OCI-LY3 (cell line): ENCODE measurements at regions not wholly inside any gene's neighbourhood (a gene's known extent, or its start where the extent isn't known, plus 50 kb on each side); places are given as distances from the start of the nearest gene placed in this dataset.

Experiments used
- H2AFZ ChIP-seq: fragments of 200-600, 300-600 bp; shearing (Covaris generic); 2 replicates; pipeline ENCODE4 v1.6.0; 2014; ENCODE audit warnings: antibody characterized with exemption, low read depth, low read length
- H3K27ac ChIP-seq: fragments of 200-600, 300-600 bp; sonication (generic); 2 replicates; pipeline ENCODE4 v1.5.1; 2014; ENCODE audit warnings: mild to moderate bottlenecking, low read length, moderate library complexity, mixed read lengths
- H3K27me3 ChIP-seq: fragments of 200-600, 300-600 bp; sonication (generic); 2 replicates; pipeline ENCODE4 v1.6.1; 2014; ENCODE audit warnings: low read depth, low read length, mixed read lengths
- H3K36me3 ChIP-seq: fragments of 200-600, 300-600 bp; sonication (generic); replicated peaks from 2 replicates; pipeline ENCODE3; 2014; ENCODE audit warnings: low read depth, low read length, mixed read lengths
- H3K4me1 ChIP-seq: fragments of 300-600, 200-600 bp; sonication (generic); 2 replicates; pipeline ENCODE4 v1.6.1; 2014; ENCODE audit warnings: low read length, mixed read lengths
- H3K4me2 ChIP-seq: fragments of 200-600, 300-600 bp; sonication (generic); 2 replicates; pipeline ENCODE4 v1.6.1; 2014; ENCODE audit warnings: low read length, mixed read lengths
- H3K4me3 ChIP-seq: fragments of 300-600, 200-600 bp; sonication (generic); 2 replicates; pipeline ENCODE4 v1.5.1; 2014; ENCODE audit warnings: antibody characterized with exemption, mild to moderate bottlenecking, low read length, moderate library complexity
- H3K79me2 ChIP-seq: fragments of 300-600, 200-600 bp; shearing (Covaris generic); 2 replicates; pipeline ENCODE4 v1.6.1; 2014; ENCODE audit warnings: mild to moderate bottlenecking, low read length, mixed read lengths
- H3K9ac ChIP-seq: fragments of 300-600, 200-600 bp; shearing (Covaris generic); 2 replicates; pipeline ENCODE4 v1.6.0; 2014; ENCODE audit warnings: mild to moderate bottlenecking, low read length, moderate library complexity
- H3K9me3 ChIP-seq: fragments of 200-600, 300-600 bp; shearing (Covaris generic); 2 replicates; pipeline ENCODE4 v1.6.1; 2014; ENCODE audit warnings: low read length, mixed read lengths; ENCODE audit not compliant: insufficient read depth
- H4K20me1 ChIP-seq: fragments of 200-600, 300-600 bp; sonication (generic); 2 replicates; pipeline ENCODE4 v1.6.1; 2016; ENCODE audit warnings: low read length, mixed read lengths; ENCODE audit not compliant: insufficient read depth
- EZH2phosphoT487 ChIP-seq: fragments of 200-600 bp; shearing (Covaris generic); IDR thresholded peaks from 2 replicates; pipeline ENCODE4 v1.6.1; 2018; ENCODE audit warnings: antibody characterized with exemption, mixed run types, low read depth
- TF ChIP-seq, protein P1 (sequence below): fragments of 200-600, 300-600 bp; sonication (generic); IDR thresholded peaks from 2 replicates; pipeline ENCODE4 v1.5.1; 2014; ENCODE audit warnings: antibody characterized with exemption, low read length, low read depth

DNA sequence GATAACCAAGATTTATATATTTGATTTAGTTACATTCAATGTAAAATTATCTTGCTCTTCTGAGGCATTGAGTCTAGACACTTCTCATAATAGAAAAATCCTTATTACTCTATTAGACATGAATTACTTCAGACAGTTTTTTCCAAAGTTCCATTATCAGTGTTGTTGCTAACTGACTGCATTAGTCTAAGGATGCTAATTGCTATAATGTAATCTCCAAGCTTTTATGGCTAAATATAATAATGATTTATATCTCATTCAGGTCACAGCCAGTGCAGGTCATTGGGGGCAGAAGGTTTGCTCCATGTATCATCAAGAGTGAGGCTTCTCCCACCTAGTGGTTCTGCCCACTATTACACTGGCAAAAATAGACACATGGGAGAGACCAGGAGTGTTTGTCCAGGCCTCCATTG lies 377.2 kb upstream of the DDI1 start:
- no peaks in the 10 kb centered on the region for H3K27me3 ChIP-seq
- H3K9me3 ChIP-seq = no peaks in the 10 kb centered on the region
- peaks cover 12% of the 10 kb centered on the region for H3K4me1 ChIP-seq
- H3K4me2 ChIP-seq = no peak overlapping the region
- H4K20me1 ChIP-seq = no peaks in the 10 kb centered on the region
- TF ChIP-seq EZH2phosphoT487 = no peak
- TF ChIP-seq, protein P1, sequence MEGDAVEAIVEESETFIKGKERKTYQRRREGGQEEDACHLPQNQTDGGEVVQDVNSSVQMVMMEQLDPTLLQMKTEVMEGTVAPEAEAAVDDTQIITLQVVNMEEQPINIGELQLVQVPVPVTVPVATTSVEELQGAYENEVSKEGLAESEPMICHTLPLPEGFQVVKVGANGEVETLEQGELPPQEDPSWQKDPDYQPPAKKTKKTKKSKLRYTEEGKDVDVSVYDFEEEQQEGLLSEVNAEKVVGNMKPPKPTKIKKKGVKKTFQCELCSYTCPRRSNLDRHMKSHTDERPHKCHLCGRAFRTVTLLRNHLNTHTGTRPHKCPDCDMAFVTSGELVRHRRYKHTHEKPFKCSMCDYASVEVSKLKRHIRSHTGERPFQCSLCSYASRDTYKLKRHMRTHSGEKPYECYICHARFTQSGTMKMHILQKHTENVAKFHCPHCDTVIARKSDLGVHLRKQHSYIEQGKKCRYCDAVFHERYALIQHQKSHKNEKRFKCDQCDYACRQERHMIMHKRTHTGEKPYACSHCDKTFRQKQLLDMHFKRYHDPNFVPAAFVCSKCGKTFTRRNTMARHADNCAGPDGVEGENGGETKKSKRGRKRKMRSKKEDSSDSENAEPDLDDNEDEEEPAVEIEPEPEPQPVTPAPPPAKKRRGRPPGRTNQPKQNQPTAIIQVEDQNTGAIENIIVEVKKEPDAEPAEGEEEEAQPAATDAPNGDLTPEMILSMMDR = peak; percentile 35; the same call in 1 of the 2 replicates
- no peaks in the 10 kb centered on the region for H3K36me3 ChIP-seq
- H3K9ac ChIP-seq = no peak overlapping the region
- H3K27ac ChIP-seq = no peak overlapping the region
- H3K79me2 ChIP-seq = no peaks in the 10 kb centered on the region
- no peak overlapping the region for H2AFZ ChIP-seq
- no peak overlapping the region for H3K4me3 ChIP-seq

DNA sequence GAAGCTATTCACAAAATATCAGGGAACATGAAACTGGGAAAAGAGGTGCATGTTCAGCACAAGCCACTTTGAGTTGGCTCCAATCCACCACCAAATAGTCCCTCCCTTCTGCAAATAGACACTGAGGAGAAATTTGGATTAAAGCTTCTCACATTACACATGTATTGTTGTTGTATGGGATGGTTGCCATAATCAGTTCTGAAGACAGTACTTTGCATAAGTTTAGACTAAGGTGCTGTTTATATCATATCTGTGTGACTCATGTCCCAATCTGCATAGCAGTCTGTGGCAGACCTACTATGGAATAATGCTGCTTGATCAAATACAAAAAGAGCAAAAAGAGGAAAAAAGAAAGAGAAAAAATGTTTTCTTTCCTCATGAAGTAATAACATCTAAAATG lies 376.7 kb upstream of the DDI1 start:
- no peak overlapping the region for H2AFZ ChIP-seq
- H3K4me2 ChIP-seq = no peak overlapping the region
- no peak overlapping the region for H3K9ac ChIP-seq

GRCh38 chr11:103661185-103661584 lies 375.3 kb upstream of the DDI1 start:
- H3K4me3 ChIP-seq = no peak overlapping the region
- no peaks in the 10 kb centered on the region for H4K20me1 ChIP-seq
- H3K79me2 ChIP-seq = no peaks in the 10 kb centered on the region
- no peak overlapping the region for H3K4me2 ChIP-seq
- H3K9ac ChIP-seq = no peak overlapping the region
- H3K27ac ChIP-seq = no peak overlapping the region
- no peaks in the 10 kb centered on the region for H3K9me3 ChIP-seq
- no peaks in the 10 kb centered on the region for H3K27me3 ChIP-seq
- TF ChIP-seq EZH2phosphoT487 = no peak
- TF ChIP-seq, protein P1 = no peak
- H2AFZ ChIP-seq = no peak overlapping the region
- peaks cover 12% of the 10 kb centered on the region for H3K4me1 ChIP-seq
- no peaks in the 10 kb centered on the region for H3K36me3 ChIP-seq

More for the DNA sequence above, 376.7 kb upstream of the DDI1 start:
- no peaks in the 10 kb centered on the region for H3K36me3 ChIP-seq
- H4K20me1 ChIP-seq = no peaks in the 10 kb centered on the region
- TF ChIP-seq EZH2phosphoT487 = no peak
- TF ChIP-seq, protein P1 = no peak
- peaks cover 12% of the 10 kb centered on the region for H3K4me1 ChIP-seq
- no peak overlapping the region for H3K4me3 ChIP-seq
- H3K27ac ChIP-seq = no peak overlapping the region
- H3K79me2 ChIP-seq = no peaks in the 10 kb centered on the region
- no peaks in the 10 kb centered on the region for H3K27me3 ChIP-seq
- H3K9me3 ChIP-seq = no peaks in the 10 kb centered on the region

DNA sequence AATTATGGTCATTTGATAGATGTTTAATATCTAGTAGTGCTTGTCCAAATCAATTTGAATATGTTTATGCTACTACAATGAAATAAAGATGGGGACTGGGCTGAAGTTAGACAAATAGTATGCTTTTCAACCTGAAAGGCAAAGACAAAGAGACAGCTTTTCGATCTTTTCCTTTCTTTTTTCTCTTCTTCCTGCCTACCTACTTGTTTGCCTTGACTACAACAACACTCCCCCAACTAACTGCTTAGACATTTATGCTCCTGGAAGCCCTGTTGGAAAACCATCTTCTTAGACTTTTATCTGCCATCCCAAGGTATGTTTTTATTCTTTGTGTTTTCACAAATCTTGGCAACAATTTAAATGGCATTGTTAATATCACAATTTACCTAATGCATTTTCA lies 374.4 kb upstream of the DDI1 start:
- peaks cover 12% of the 10 kb centered on the region for H3K4me1 ChIP-seq
- H3K4me3 ChIP-seq = no peak overlapping the region
- no peak overlapping the region for H2AFZ ChIP-seq
- H3K9me3 ChIP-seq = no peaks in the 10 kb centered on the region
- no peaks in the 10 kb centered on the region for H3K27me3 ChIP-seq
- H3K79me2 ChIP-seq = no peaks in the 10 kb centered on the region
- H4K20me1 ChIP-seq = no peaks in the 10 kb centered on the region
- no peak overlapping the region for H3K4me2 ChIP-seq
- no peak overlapping the region for H3K27ac ChIP-seq
- TF ChIP-seq EZH2phosphoT487 = no peak
- TF ChIP-seq, protein P1 = no peak
- no peaks in the 10 kb centered on the region for H3K36me3 ChIP-seq
- H3K9ac ChIP-seq = no peak overlapping the region
